Cardiac muscle cell (in vitro differentiated cells and primary cell): ENCODE measurements at regions not wholly inside any gene's neighbourhood (a gene's known extent, or its start where the extent isn't known, plus 50 kb on each side); places are given as distances from the start of the nearest gene placed in this dataset.

Source experiments
- DNase-seq, 2 donors: peaks; one replicate each; pipeline versions ENCODE4 v3.0.0 to v3.0.0-alpha.2; 2010 to 2017; ENCODE audit warnings: low read depth in 1 of 2, low spot score in 1 of 2
- H3K27ac ChIP-seq: fragments of 200-600 bp; sonication (generic); 2 replicates; pipeline ENCODE4 v1.5.1; 2016
- H3K27me3 ChIP-seq: fragments of 200-600 bp; sonication (generic); 2 replicates; pipeline ENCODE4 v1.6.0; 2016; ENCODE audit warnings: control low read depth
- H3K36me3 ChIP-seq: fragments of 200-600 bp; sonication (generic); 2 replicates; pipeline ENCODE4 v1.5.1; 2016; ENCODE audit warnings: control low read depth
- H3K4me1 ChIP-seq: fragments of 200-600 bp; sonication (generic); 2 replicates; pipeline ENCODE4 v1.8.1; 2017; ENCODE audit warnings: low read depth, mild to moderate bottlenecking, mixed run types
- H3K4me3 ChIP-seq: fragments of 200-600 bp; sonication (generic); 2 replicates; pipeline ENCODE4 v1.5.1; 2016; ENCODE audit warnings: mild to moderate bottlenecking
- H3K9me3 ChIP-seq: fragments of 200-600 bp; sonication (generic); 2 replicates; pipeline ENCODE4 v1.5.1; 2017; ENCODE audit warnings: low read depth, mild to moderate bottlenecking, control low read depth
- CTCF ChIP-seq: IDR thresholded peaks from 2 replicates; pipeline ENCODE4 v1.5.1; 2012; ENCODE audit warnings: low read depth, mild to moderate bottlenecking, low read length

- Histone ChIP-seq H3K27me3 (no peaks in the 10 kb centered on the region), H3K36me3 (no peaks in the 10 kb centered on the region), H3K4me1 (no peaks in the 10 kb centered on the region), H3K4me3 (no peak overlapping the region), H3K27ac (no peak overlapping the region), H3K9me3 (no peaks in the 10 kb centered on the region)
- DNase-seq = peak in 1 of 2 donors; percentile 23
- TF ChIP-seq CTCF = no peak
Observed at GRCh38 chr2:96427917-96428316, 77.2 kb downstream of the NEURL3 start.

GRCh38 chr2:96427169-96427568 is 78.0 kb downstream of the NEURL3 start:
- TF ChIP-seq CTCF = no peak
- Histone ChIP-seq H3K27ac (no peak overlapping the region), H3K4me1 (no peaks in the 10 kb centered on the region), H3K36me3 (no peaks in the 10 kb centered on the region), H3K9me3 (no peaks in the 10 kb centered on the region), H3K4me3 (no peak overlapping the region), H3K27me3 (no peaks in the 10 kb centered on the region)
- DNase-seq = no peak

- H3K4me3 ChIP-seq = no peak overlapping the region
- no peaks in the 10 kb centered on the region for H3K9me3 ChIP-seq
- TF ChIP-seq CTCF = no peak
- H3K4me1 ChIP-seq = no peaks in the 10 kb centered on the region
- H3K27me3 ChIP-seq = no peaks in the 10 kb centered on the region
- H3K27ac ChIP-seq = no peak overlapping the region
- no peaks in the 10 kb centered on the region for H3K36me3 ChIP-seq
- DNase-seq = peak in 1 of 2 donors; percentile 33
Observed at GRCh38 chr2:96423828-96424227, 81.3 kb downstream of the NEURL3 start.
